PC-3 (cell line): ENCODE measurements at regions not wholly inside any gene's neighbourhood (a gene's known extent, or its start where the extent isn't known, plus 50 kb on each side); places are given as distances from the start of the nearest gene placed in this dataset.

Source experiments
- ATAC-seq: fragments of 200-7000 bp; cut with Tn5 transposase; 2 replicates; pipeline ENCODE4 v1.9.1; 2020; ENCODE audit warnings: mild to moderate bottlenecking, moderate library complexity
- BruUV-seq: library from RNA; stranded (reverse); fragments of 400-500 nt; replicated peaks from 2 replicates; lab custom pipeline; 2021; lab: Mats Ljungman, UMichigan
- CTCF ChIA-PET: fragments of 300-600 bp; sonication (Branson Sonifier 250); formaldehyde crosslinking; loops from one replicate; lab custom pipeline; 2022; ENCODE audit warnings: antibody characterized with exemption; lab: Charles Lee
- POLR2A ChIA-PET: fragments of 300-600 bp; sonication (Branson Sonifier 250); formaldehyde crosslinking; loops from one replicate; lab custom pipeline; 2022; ENCODE audit warnings: antibody characterized with exemption; ENCODE audit not compliant: unreplicated experiment; lab: Charles Lee
- DNase-seq: peaks from one replicate; pipeline ENCODE4 v3.0.0-alpha.2; 2015
- H2AFZ ChIP-seq: fragments of 300-600 bp; sonication (generic); 2 replicates; pipeline ENCODE4 v1.6.0; 2016; ENCODE audit warnings: antibody characterized with exemption, low read length
- H3F3A ChIP-seq: fragments of 300-600 bp; sonication (generic); one replicate; pipeline ENCODE4 v1.6.0; 2017; ENCODE audit warnings: antibody characterized with exemption, low read length, control low read depth, mild to moderate bottlenecking; ENCODE audit not compliant: unreplicated experiment
- H3K27ac ChIP-seq: fragments of 300-600 bp; sonication (generic); 2 replicates; pipeline ENCODE4 v1.5.1; 2016; ENCODE audit warnings: mild to moderate bottlenecking, low read length
- H3K27me3 ChIP-seq: fragments of 300-600 bp; sonication (generic); 2 replicates; pipeline ENCODE4 v1.6.1; 2016; ENCODE audit warnings: low read length, mixed read lengths
- H3K36me3 ChIP-seq: fragments of 300-600 bp; sonication (generic); 2 replicates; pipeline ENCODE4 v1.6.1; 2016; ENCODE audit warnings: low read depth, mixed run types, low read length, mixed read lengths
- H3K4me1 ChIP-seq: fragments of 300-600 bp; sonication (generic); 2 replicates; pipeline ENCODE4 v1.5.1; 2016; ENCODE audit warnings: low read length; ENCODE audit not compliant: insufficient read depth
- H3K4me2 ChIP-seq: fragments of 300-600 bp; sonication (generic); 2 replicates; pipeline ENCODE4 v1.6.0; 2016; ENCODE audit warnings: low read length
- H3K4me3 ChIP-seq: fragments of 300-600 bp; sonication (generic); 2 replicates; pipeline ENCODE4 v1.5.1; 2016; ENCODE audit warnings: mild to moderate bottlenecking, low read length, mixed read lengths
- H3K79me2 ChIP-seq: fragments of 300-600 bp; sonication (generic); 2 replicates; pipeline ENCODE4 v1.6.1; 2017; ENCODE audit warnings: low read length, mixed read lengths
- H3K9ac ChIP-seq: fragments of 300-600 bp; sonication (generic); 2 replicates; pipeline ENCODE4 v1.6.0; 2016; ENCODE audit warnings: mild to moderate bottlenecking, low read length
- H3K9me2 ChIP-seq: fragments of 300-600 bp; sonication (generic); replicated peaks from 2 replicates; pipeline ENCODE4 v1.6.1; 2016; ENCODE audit warnings: mixed run types, low read length, mixed read lengths
- H3K9me3 ChIP-seq: fragments of 300-600 bp; sonication (generic); 2 replicates; pipeline ENCODE4 v1.6.1; 2016; ENCODE audit warnings: low read length, mixed read lengths
- H4K20me1 ChIP-seq: fragments of 300-600 bp; sonication (generic); 2 replicates; pipeline ENCODE4 v1.6.1; 2016; ENCODE audit warnings: low read length, mixed read lengths
- EZH2 ChIP-seq: fragments of 300-600 bp; sonication (generic); IDR thresholded peaks from one replicate; pipeline ENCODE4 v1.6.1; 2017; ENCODE audit warnings: antibody characterized with exemption, mild to moderate bottlenecking, low read length; ENCODE audit not compliant: unreplicated experiment
- EZH2phosphoT487 ChIP-seq: fragments of 300-600 bp; sonication (generic); IDR thresholded peaks from 2 replicates; pipeline ENCODE4 v1.6.1; 2018; ENCODE audit warnings: mild to moderate bottlenecking, antibody characterized with exemption, low read length, borderline replicate concordance
- intact Hi-C: fragments of 100-400 bp; cut with micrococcal nuclease; formaldehyde crosslinking; loops from 2 replicates; pipeline ENCODE4 v1.9.0; 2023
- TF ChIP-seq, protein P1 (sequence below): fragments of 300-600 bp; sonication (generic); conservative IDR thresholded peaks from 2 replicates; pipeline ENCODE4 v1.5.1; 2017; ENCODE audit warnings: antibody characterized with exemption, low read depth, mild to moderate bottlenecking, low read length

DNA sequence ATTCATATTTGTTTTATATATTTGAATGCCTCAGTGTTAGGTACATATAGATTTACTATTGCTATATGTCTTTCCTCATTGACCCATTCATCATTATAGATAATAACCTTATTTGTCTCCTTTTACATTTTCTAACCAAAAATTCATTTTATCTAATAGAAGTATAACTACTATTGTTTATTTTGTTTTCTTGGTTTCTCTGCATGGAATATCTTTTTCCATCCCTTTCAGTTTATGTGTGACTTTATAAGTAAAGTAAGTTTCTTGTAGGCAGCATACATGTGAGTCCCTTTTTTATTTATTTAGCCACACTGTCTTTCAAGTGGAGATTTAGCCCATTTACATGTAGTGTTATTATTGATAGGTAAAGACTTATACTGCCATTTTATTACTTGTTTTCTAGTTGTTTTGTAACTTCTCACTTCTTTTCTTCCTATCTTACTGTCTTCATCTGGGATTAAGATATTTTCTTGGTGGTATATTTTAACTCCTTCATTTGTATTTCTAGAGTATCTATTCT is 572.0 kb upstream of the MAN1A1 start:
- H3K4me3 ChIP-seq = no peak overlapping the region
- no peaks in the 10 kb centered on the region for H3F3A ChIP-seq
- no peak for DNase-seq
- no peak overlapping the region for H3K4me2 ChIP-seq
- no peak overlapping the region for H3K9ac ChIP-seq
- no TSS peak for BruUV-seq
- H3K4me1 ChIP-seq = no peaks in the 10 kb centered on the region
- H3K27me3 ChIP-seq = no peaks in the 10 kb centered on the region
- H2AFZ ChIP-seq = no peak overlapping the region
- ATAC-seq = no peak
- intact Hi-C loops = no loop called here
- no peaks in the 10 kb centered on the region for H3K36me3 ChIP-seq
- no peaks in the 10 kb centered on the region for H4K20me1 ChIP-seq
- POLR2A ChIA-PET = no interaction called here
- no peaks in the 10 kb centered on the region for H3K79me2 ChIP-seq
- CTCF ChIA-PET = no interaction called here
- no peak for TF ChIP-seq EZH2phosphoT487
- TF ChIP-seq, protein P1, sequence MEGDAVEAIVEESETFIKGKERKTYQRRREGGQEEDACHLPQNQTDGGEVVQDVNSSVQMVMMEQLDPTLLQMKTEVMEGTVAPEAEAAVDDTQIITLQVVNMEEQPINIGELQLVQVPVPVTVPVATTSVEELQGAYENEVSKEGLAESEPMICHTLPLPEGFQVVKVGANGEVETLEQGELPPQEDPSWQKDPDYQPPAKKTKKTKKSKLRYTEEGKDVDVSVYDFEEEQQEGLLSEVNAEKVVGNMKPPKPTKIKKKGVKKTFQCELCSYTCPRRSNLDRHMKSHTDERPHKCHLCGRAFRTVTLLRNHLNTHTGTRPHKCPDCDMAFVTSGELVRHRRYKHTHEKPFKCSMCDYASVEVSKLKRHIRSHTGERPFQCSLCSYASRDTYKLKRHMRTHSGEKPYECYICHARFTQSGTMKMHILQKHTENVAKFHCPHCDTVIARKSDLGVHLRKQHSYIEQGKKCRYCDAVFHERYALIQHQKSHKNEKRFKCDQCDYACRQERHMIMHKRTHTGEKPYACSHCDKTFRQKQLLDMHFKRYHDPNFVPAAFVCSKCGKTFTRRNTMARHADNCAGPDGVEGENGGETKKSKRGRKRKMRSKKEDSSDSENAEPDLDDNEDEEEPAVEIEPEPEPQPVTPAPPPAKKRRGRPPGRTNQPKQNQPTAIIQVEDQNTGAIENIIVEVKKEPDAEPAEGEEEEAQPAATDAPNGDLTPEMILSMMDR = no peak
- no peak for TF ChIP-seq EZH2
- no peaks in the 10 kb centered on the region for H3K9me3 ChIP-seq
- H3K27ac ChIP-seq = no peak overlapping the region
- no peaks in the 10 kb centered on the region for H3K9me2 ChIP-seq

DNA sequence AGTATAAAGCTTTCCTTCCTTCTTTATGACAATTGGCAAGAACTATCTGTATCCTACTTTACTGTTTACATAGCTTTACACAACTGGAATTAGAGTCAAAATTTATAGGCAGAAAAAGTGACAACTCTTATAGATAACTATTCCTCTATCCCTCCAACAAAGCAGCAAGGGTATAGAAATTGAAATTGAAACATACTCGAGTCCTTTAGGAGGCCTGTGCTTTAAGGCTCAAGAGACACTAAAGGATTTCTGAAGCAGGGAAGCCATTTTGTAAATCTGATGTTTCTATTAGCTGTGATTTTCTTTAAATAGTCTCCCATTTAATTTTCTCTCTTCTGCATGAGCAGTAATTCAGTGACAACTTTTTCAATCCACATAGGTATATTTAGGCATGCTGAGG is 567.6 kb upstream of the MAN1A1 start:
- Histone ChIP-seq H3K79me2 (no peaks in the 10 kb centered on the region), H3K27me3 (no peaks in the 10 kb centered on the region), H3F3A (no peaks in the 10 kb centered on the region), H2AFZ (no peak overlapping the region), H4K20me1 (no peaks in the 10 kb centered on the region), H3K9ac (no peak overlapping the region), H3K4me3 (no peak overlapping the region), H3K9me2 (no peaks in the 10 kb centered on the region), H3K4me2 (no peak overlapping the region), H3K36me3 (no peaks in the 10 kb centered on the region), H3K9me3 (no peaks in the 10 kb centered on the region), H3K4me1 (no peaks in the 10 kb centered on the region), H3K27ac (no peak overlapping the region)
- DNase-seq = no peak
- CTCF ChIA-PET = no interaction called here
- no TSS peak for BruUV-seq
- ATAC-seq = no peak
- intact Hi-C loops = no loop called here
- TF ChIP-seq, protein P1 = no peak
- no peak for TF ChIP-seq EZH2phosphoT487
- no peak for TF ChIP-seq EZH2
- POLR2A ChIA-PET = no interaction called here

DNA sequence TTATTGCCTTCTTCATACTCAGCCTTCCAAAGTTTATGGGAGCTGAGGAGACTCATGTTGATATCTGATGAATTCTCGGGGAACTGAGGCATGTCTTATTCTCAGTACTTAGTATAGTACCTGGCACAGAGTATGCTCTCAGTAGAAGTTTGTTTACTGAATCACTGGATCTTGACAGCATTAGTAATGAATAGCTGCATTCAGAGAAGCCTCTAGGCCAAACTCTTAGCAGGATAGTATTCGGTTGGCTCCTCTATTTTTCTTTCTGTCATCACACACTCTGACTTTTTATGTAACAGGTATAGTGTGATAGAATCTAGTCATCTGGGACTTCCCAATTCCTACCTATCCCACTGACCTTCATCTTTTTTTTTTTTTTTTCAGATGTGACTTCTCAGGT is 566.4 kb upstream of the MAN1A1 start:
- Histone ChIP-seq H3K4me3 (no peak overlapping the region), H3K9ac (no peak overlapping the region), H3F3A (no peaks in the 10 kb centered on the region), H2AFZ (no peak overlapping the region), H3K27ac (no peak overlapping the region), H4K20me1 (no peaks in the 10 kb centered on the region), H3K4me1 (no peaks in the 10 kb centered on the region), H3K9me2 (no peaks in the 10 kb centered on the region), H3K36me3 (no peaks in the 10 kb centered on the region), H3K9me3 (no peaks in the 10 kb centered on the region), H3K79me2 (no peaks in the 10 kb centered on the region), H3K4me2 (no peak overlapping the region), H3K27me3 (no peaks in the 10 kb centered on the region)
- POLR2A ChIA-PET = no interaction called here
- CTCF ChIA-PET = no interaction called here
- DNase-seq = peak; percentile 27
- TF ChIP-seq, protein P1 = no peak
- TF ChIP-seq EZH2 = no peak
- no peak for TF ChIP-seq EZH2phosphoT487
- no TSS peak for BruUV-seq
- intact Hi-C loops = no loop called here
- no peak for ATAC-seq
